ENCODE measurements at regions not wholly inside any gene's neighbourhood (a gene's known extent, or its start where the extent isn't known, plus 50 kb on each side); places are given as distances from the start of the nearest gene placed in this dataset.

- WGBS, 2 donors (ENCODE audit: extremely low coverage in 2 of 2, insufficient read length in 2 of 2, insufficient replicate concordance in 1 of 2), result no CpG with 5 or more reads among the region's 3 CpGs
- no peak overlapping the region for H3K9ac ChIP-seq (ENCODE audit: low read depth, low read length, poor library complexity)
These were observed 380.7 kb downstream of the SEC16B start for GRCh38 chr1:177589166-177589565.

GRCh38 chr1:177586429-177586828, 383.4 kb downstream of the SEC16B start:
- Histone ChIP-seq H3K79me1 (ENCODE audit: low read depth, low read length) (no peaks in the 10 kb centered on the region), H3K18ac (ENCODE audit: low read length) (no peak overlapping the region), H2AK5ac (ENCODE audit: low read depth, low read length) (no peak overlapping the region), H3K23ac (ENCODE audit: low read depth, low read length, poor library complexity) (no peak overlapping the region), H3K27ac (replicated peaks; ENCODE audit: low read length) (no peak overlapping the region), H4K91ac (ENCODE audit: low read depth, low read length, poor library complexity) (no peak overlapping the region), H4K8ac (ENCODE audit: low read depth, low read length) (no peak overlapping the region), H2BK12ac (ENCODE audit: low read length) (no peak overlapping the region), H2BK120ac (ENCODE audit: low read depth, low read length) (no peak overlapping the region), H2BK5ac (ENCODE audit: low read length) (no peak overlapping the region), H3K27me3 (ENCODE audit: control insufficient read depth in 3 of 3, insufficient read depth in 3 of 3, low read depth in 1 of 3, low read length in 3 of 3) (no peaks in the 10 kb centered on the region), H3K9ac (ENCODE audit: low read depth, low read length, poor library complexity) (no peak overlapping the region), H2AFZ (ENCODE audit: low read length) (no peak overlapping the region), H3K4ac (ENCODE audit: low read length) (no peak overlapping the region), H3K36me3 (replicated peaks in 1 of 2; ENCODE audit: control insufficient read depth in 2 of 2, insufficient read depth in 2 of 2, low read length in 2 of 2) (no peaks in the 10 kb centered on the region), H3K4me1 (ENCODE audit: control insufficient read depth in 2 of 2, insufficient read depth in 1 of 2, low read depth in 1 of 2, low read length in 2 of 2) (no peaks in the 10 kb centered on the region), H3K4me2 (ENCODE audit: insufficient read depth, low read length, poor library complexity, severe bottlenecking) (no peak overlapping the region), H3K9me3 (replicated peaks in 1 of 2; ENCODE audit: control insufficient read depth in 2 of 2, insufficient read depth in 1 of 2, low read depth in 1 of 2, low read length in 2 of 2) (no peaks in the 10 kb centered on the region), H3K4me3 (ENCODE audit: low read length in 2 of 2) (no peak overlapping the region), H3K14ac (ENCODE audit: low read length) (no peak overlapping the region), H2BK15ac (ENCODE audit: low read length) (no peak overlapping the region)
- no CpG with 5 or more reads among the region's 1 CpG for WGBS, 2 donors (ENCODE audit: extremely low coverage in 2 of 2, insufficient read length in 2 of 2, insufficient replicate concordance in 1 of 2)
- DNase-seq (ENCODE audit: low spot score), result no peak

More at GRCh38 chr1:177589166-177589565, 380.7 kb downstream of the SEC16B start:
- no peak overlapping the region for H2BK120ac ChIP-seq (ENCODE audit: low read depth, low read length)
- DNase-seq (ENCODE audit: low spot score), result no peak
- H3K27me3 ChIP-seq (ENCODE audit: control insufficient read depth in 3 of 3, insufficient read depth in 3 of 3, low read depth in 1 of 3, low read length in 3 of 3), result no peaks in the 10 kb centered on the region
- peaks cover 0 to 1% of the 10 kb centered on the region in 2 donors for H3K4me1 ChIP-seq (ENCODE audit: control insufficient read depth in 2 of 2, insufficient read depth in 1 of 2, low read depth in 1 of 2, low read length in 2 of 2)
- H2AK5ac ChIP-seq (ENCODE audit: low read depth, low read length), result no peak overlapping the region
- no peak overlapping the region for H2BK15ac ChIP-seq (ENCODE audit: low read length)
- H3K23ac ChIP-seq (ENCODE audit: low read depth, low read length, poor library complexity), result peak overlapping the region; percentile 12
- no peak overlapping the region for H3K18ac ChIP-seq (ENCODE audit: low read length)
- no peak overlapping the region for H3K14ac ChIP-seq (ENCODE audit: low read length)
- no peaks in the 10 kb centered on the region for H3K9me3 ChIP-seq (replicated peaks in 1 of 2; ENCODE audit: control insufficient read depth in 2 of 2, insufficient read depth in 1 of 2, low read depth in 1 of 2, low read length in 2 of 2)
- H3K4me3 ChIP-seq (ENCODE audit: low read length in 2 of 2), result no peak overlapping the region
- no peaks in the 10 kb centered on the region for H3K36me3 ChIP-seq (replicated peaks in 1 of 2; ENCODE audit: control insufficient read depth in 2 of 2, insufficient read depth in 2 of 2, low read length in 2 of 2)
- H4K8ac ChIP-seq (ENCODE audit: low read depth, low read length), result no peak overlapping the region
- H3K79me1 ChIP-seq (ENCODE audit: low read depth, low read length), result no peaks in the 10 kb centered on the region
- H2BK5ac ChIP-seq (ENCODE audit: low read length), result no peak overlapping the region
- H3K4ac ChIP-seq (ENCODE audit: low read length), result no peak overlapping the region
- H2BK12ac ChIP-seq (ENCODE audit: low read length), result no peak overlapping the region
- H4K91ac ChIP-seq (ENCODE audit: low read depth, low read length, poor library complexity), result no peak overlapping the region
- no peak overlapping the region for H3K4me2 ChIP-seq (ENCODE audit: insufficient read depth, low read length, poor library complexity, severe bottlenecking)
- no peak overlapping the region for H2AFZ ChIP-seq (ENCODE audit: low read length)
- H3K27ac ChIP-seq (replicated peaks; ENCODE audit: low read length), result no peak overlapping the region

- no peaks in the 10 kb centered on the region for H3K36me3 ChIP-seq (replicated peaks in 1 of 2; ENCODE audit: control insufficient read depth in 2 of 2, insufficient read depth in 2 of 2, low read length in 2 of 2)
- WGBS, 2 donors (ENCODE audit: extremely low coverage in 2 of 2, insufficient read length in 2 of 2, insufficient replicate concordance in 1 of 2), result no CpG with 5 or more reads among the region's 3 CpGs
- H3K4me1 ChIP-seq (ENCODE audit: control insufficient read depth in 2 of 2, insufficient read depth in 1 of 2, low read depth in 1 of 2, low read length in 2 of 2), result no peaks in the 10 kb centered on the region
- H3K23ac ChIP-seq (ENCODE audit: low read depth, low read length, poor library complexity), result no peak overlapping the region
- no peak overlapping the region for H3K9ac ChIP-seq (ENCODE audit: low read depth, low read length, poor library complexity)
- no peak overlapping the region for H2BK15ac ChIP-seq (ENCODE audit: low read length)
- no peak overlapping the region for H4K8ac ChIP-seq (ENCODE audit: low read depth, low read length)
- no peak overlapping the region for H3K14ac ChIP-seq (ENCODE audit: low read length)
- no peak overlapping the region for H3K4me3 ChIP-seq (ENCODE audit: low read length in 2 of 2)
- no peak overlapping the region for H3K18ac ChIP-seq (ENCODE audit: low read length)
- no peak overlapping the region for H2BK5ac ChIP-seq (ENCODE audit: low read length)
- no peak overlapping the region for H2AK5ac ChIP-seq (ENCODE audit: low read depth, low read length)
- H3K27ac ChIP-seq (replicated peaks; ENCODE audit: low read length), result no peak overlapping the region
- H3K4me2 ChIP-seq (ENCODE audit: insufficient read depth, low read length, poor library complexity, severe bottlenecking), result no peak overlapping the region
- H3K27me3 ChIP-seq (ENCODE audit: control insufficient read depth in 3 of 3, insufficient read depth in 3 of 3, low read depth in 1 of 3, low read length in 3 of 3), result no peaks in the 10 kb centered on the region
- H3K9me3 ChIP-seq (replicated peaks in 1 of 2; ENCODE audit: control insufficient read depth in 2 of 2, insufficient read depth in 1 of 2, low read depth in 1 of 2, low read length in 2 of 2), result no peaks in the 10 kb centered on the region
- H4K91ac ChIP-seq (ENCODE audit: low read depth, low read length, poor library complexity), result no peak overlapping the region
- H2BK120ac ChIP-seq (ENCODE audit: low read depth, low read length), result no peak overlapping the region
- H2AFZ ChIP-seq (ENCODE audit: low read length), result no peak overlapping the region
- H3K79me1 ChIP-seq (ENCODE audit: low read depth, low read length), result no peaks in the 10 kb centered on the region
- H2BK12ac ChIP-seq (ENCODE audit: low read length), result no peak overlapping the region
- H3K4ac ChIP-seq (ENCODE audit: low read length), result no peak overlapping the region
- no peak for DNase-seq (ENCODE audit: low spot score)
These were observed 384.3 kb downstream of the SEC16B start for GRCh38 chr1:177585302-177586220.

- no peak overlapping the region for H3K27ac ChIP-seq (replicated peaks; ENCODE audit: low read length)
- H3K14ac ChIP-seq (ENCODE audit: low read length), result no peak overlapping the region
- no peaks in the 10 kb centered on the region for H3K9me3 ChIP-seq (replicated peaks in 1 of 2; ENCODE audit: control insufficient read depth in 2 of 2, insufficient read depth in 1 of 2, low read depth in 1 of 2, low read length in 2 of 2)
- H2AK5ac ChIP-seq (ENCODE audit: low read depth, low read length), result no peak overlapping the region
- H3K4ac ChIP-seq (ENCODE audit: low read length), result no peak overlapping the region
- no CpG with 5 or more reads among the region's 2 CpGs for WGBS, 2 donors (ENCODE audit: extremely low coverage in 2 of 2, insufficient read length in 2 of 2, insufficient replicate concordance in 1 of 2)
- no peak overlapping the region for H2BK15ac ChIP-seq (ENCODE audit: low read length)
- H4K91ac ChIP-seq (ENCODE audit: low read depth, low read length, poor library complexity), result no peak overlapping the region
- no peak overlapping the region for H3K4me3 ChIP-seq (ENCODE audit: low read length in 2 of 2)
- H3K27me3 ChIP-seq (ENCODE audit: control insufficient read depth in 3 of 3, insufficient read depth in 3 of 3, low read depth in 1 of 3, low read length in 3 of 3), result no peaks in the 10 kb centered on the region
- no peak overlapping the region for H4K8ac ChIP-seq (ENCODE audit: low read depth, low read length)
- no peaks in the 10 kb centered on the region for H3K36me3 ChIP-seq (replicated peaks in 1 of 2; ENCODE audit: control insufficient read depth in 2 of 2, insufficient read depth in 2 of 2, low read length in 2 of 2)
- H2AFZ ChIP-seq (ENCODE audit: low read length), result no peak overlapping the region
- H2BK12ac ChIP-seq (ENCODE audit: low read length), result no peak overlapping the region
- H3K9ac ChIP-seq (ENCODE audit: low read depth, low read length, poor library complexity), result no peak overlapping the region
- no peaks in the 10 kb centered on the region for H3K4me1 ChIP-seq (ENCODE audit: control insufficient read depth in 2 of 2, insufficient read depth in 1 of 2, low read depth in 1 of 2, low read length in 2 of 2)
- no peak overlapping the region for H3K23ac ChIP-seq (ENCODE audit: low read depth, low read length, poor library complexity)
- H3K18ac ChIP-seq (ENCODE audit: low read length), result no peak overlapping the region
- no peak overlapping the region for H3K4me2 ChIP-seq (ENCODE audit: insufficient read depth, low read length, poor library complexity, severe bottlenecking)
- H2BK5ac ChIP-seq (ENCODE audit: low read length), result no peak overlapping the region
- no peaks in the 10 kb centered on the region for H3K79me1 ChIP-seq (ENCODE audit: low read depth, low read length)
- no peak for DNase-seq (ENCODE audit: low spot score)
- H2BK120ac ChIP-seq (ENCODE audit: low read depth, low read length), result no peak overlapping the region
These were observed 396.0 kb downstream of the SEC16B start for GRCh38 chr1:177573901-177574300.

Data from neuronal stem cell (in vitro differentiated cells).